A549 (cell line): ENCODE measurements at regions not wholly inside any gene's neighbourhood (a gene's known extent, or its start where the extent isn't known, plus 50 kb on each side); places are given as distances from the start of the nearest gene placed in this dataset.

Source experiments
- ATAC-seq, 2 experiments: fragments of 200-7000 bp in 1 of 2; fragments of >200 bp in 1 of 2; cut with Nextera tagmentation in 1 of 2; cut with Tn5 transposase in 1 of 2; 3 replicates each; pipeline versions ENCODE4 v1.8.0 to v1.9.1; 2018 to 2020; ENCODE audit warnings: mild to moderate bottlenecking in 1 of 2, moderate library complexity in 1 of 2
- CTCF ChIA-PET: fragments of 300-600 bp; sonication (Branson Sonifier 250); formaldehyde crosslinking; extraction: SDS; loops from one replicate; lab custom pipeline; 2021; ENCODE audit warnings: antibody characterized with exemption, inconsistent platforms; lab: Yijun Ruan, JAX
- POLR2A ChIA-PET: fragments of 350-600 bp; formaldehyde crosslinking; extraction: SDS; loops from one replicate; lab custom pipeline; 2021; ENCODE audit warnings: antibody characterized with exemption, inconsistent platforms; lab: Yijun Ruan, JAX
- DNase-seq, 2 experiments: peaks; one replicate each; pipeline versions ENCODE4 v3.0.0 to v3.0.0-alpha.2; 2011 to 2016; ENCODE audit warnings: low read depth in 1 of 2, low spot score in 1 of 2
- FAIRE-seq: peaks from 2 replicates; lab custom pipeline; 2011; peaks lifted over from hg19 to GRCh38; lab: Jason Lieb, UNC
- H3K27ac ChIP-seq, 2 experiments: fragments of >200 bp; sonication (Bioruptor Twin); formaldehyde crosslinking; 3 replicates each; pipeline ENCODE4 v1.5.1; 2016 to 2017
- H3K4me1 ChIP-seq: fragments of >200 bp; sonication (Bioruptor Twin); formaldehyde crosslinking; 3 replicates; pipeline ENCODE4 v1.6.1; 2016
- H3K4me2 ChIP-seq: fragments of >200 bp; sonication (Bioruptor Twin); formaldehyde crosslinking; 3 replicates; pipeline ENCODE4 v1.6.1; 2016
- H3K4me3 ChIP-seq: fragments of >200 bp; sonication (Bioruptor Twin); formaldehyde crosslinking; 3 replicates; pipeline ENCODE4 v1.5.1; 2016
- H3K9me3 ChIP-seq: fragments of >200 bp; sonication (Bioruptor Twin); formaldehyde crosslinking; 3 replicates; pipeline ENCODE4 v1.6.1; 2016
- BCL3 ChIP-seq: fragments of >200 bp; sonication (Bioruptor Twin); formaldehyde crosslinking; IDR thresholded peaks from 3 replicates; pipeline ENCODE4 v1.6.1; 2016
- BHLHE40 ChIP-seq: IDR thresholded peaks from 2 replicates; pipeline ENCODE4 v1.6.1; 2012; ENCODE audit warnings: low read depth, low read length, inconsistent platforms
- CHD2 ChIP-seq: fragments of 150-350 bp; IDR thresholded peaks from 2 replicates; pipeline ENCODE4 v1.6.1; 2014; ENCODE audit warnings: low read length; ENCODE audit not compliant: partially characterized antibody
- EHF ChIP-seq: fragments of 250-450 bp; sonication (Bioruptor Pico); IDR thresholded peaks from 2 replicates; pipeline ENCODE4 v1.5.0; 2020; ENCODE audit warnings: mild to moderate bottlenecking
- EP300 ChIP-seq, 2 experiments: fragments of >200 bp; sonication (Bioruptor Twin); formaldehyde crosslinking; IDR thresholded peaks; 2 replicates in 1 of 2; 3 replicates in 1 of 2; pipeline ENCODE4 v1.6.1; 2016 to 2017
- ESRRA ChIP-seq: fragments of 150-350 bp; IDR thresholded peaks from 2 replicates; pipeline ENCODE4 v1.6.1; 2014; ENCODE audit warnings: mild to moderate bottlenecking, low read length, borderline replicate concordance
- GATA3 ChIP-seq: IDR thresholded peaks from 2 replicates; pipeline ENCODE4 v1.6.1; 2012; ENCODE audit warnings: borderline replicate concordance
- HEYL ChIP-seq: fragments of 250-450 bp; sonication (Bioruptor Pico); IDR thresholded peaks from 2 replicates; pipeline ENCODE4 v1.8.0; 2021; ENCODE audit warnings: mild to moderate bottlenecking, moderate library complexity
- HOXB13 ChIP-seq: fragments of 250-450 bp; sonication (Bioruptor Pico); IDR thresholded peaks from 2 replicates; pipeline ENCODE4 v1.5.0; 2020; ENCODE audit warnings: low read depth, mild to moderate bottlenecking, moderate library complexity
- KDM1A ChIP-seq: fragments of 200-600 bp; sonication (generic); IDR thresholded peaks from 2 replicates; pipeline ENCODE4 v1.6.1; 2016; ENCODE audit warnings: low read depth, mild to moderate bottlenecking
- MAX ChIP-seq: IDR thresholded peaks from 2 replicates; pipeline ENCODE4 v1.6.1; 2012
- NFE2L2 ChIP-seq: fragments of 150-350 bp; conservative IDR thresholded peaks from 2 replicates; pipeline ENCODE4 v1.6.1; 2014; ENCODE audit warnings: low read length
- PBX3 ChIP-seq: IDR thresholded peaks from 2 replicates; pipeline ENCODE4 v1.6.1; 2012
- POLR2AphosphoS2 ChIP-seq: conservative IDR thresholded peaks from 2 replicates; pipeline ENCODE4 v1.6.1; 2012; ENCODE audit warnings: low read length, improper control_type of control experiment, inconsistent platforms
- RARB ChIP-seq: fragments of 250-450 bp; sonication (Bioruptor Pico); IDR thresholded peaks from 2 replicates; pipeline ENCODE4 v1.8.0; 2021; ENCODE audit warnings: mild to moderate bottlenecking, moderate library complexity
- RNF2 ChIP-seq: fragments of 200-600 bp; sonication (generic); IDR thresholded peaks from 2 replicates; pipeline ENCODE4 v1.6.1; 2016; ENCODE audit warnings: low read depth, mild to moderate bottlenecking, antibody characterized with exemption, moderate library complexity, borderline replicate concordance
- SMC3 ChIP-seq: fragments of >200 bp; sonication (Bioruptor Twin); formaldehyde crosslinking; IDR thresholded peaks from 3 replicates; pipeline ENCODE4 v1.6.1; 2018; ENCODE audit warnings: inconsistent platforms
- SREBF2 ChIP-seq: fragments of 450-650 bp; IDR thresholded peaks from 2 replicates; pipeline ENCODE4 v1.6.1; 2014; ENCODE audit warnings: mild to moderate bottlenecking, moderate library complexity
- TFCP2L1 ChIP-seq: fragments of 250-450 bp; sonication (Bioruptor Pico); IDR thresholded peaks from 2 replicates; pipeline ENCODE4 v1.5.0; 2021; ENCODE audit warnings: mild to moderate bottlenecking
- USF2 ChIP-seq: fragments of 450-650 bp; IDR thresholded peaks from 2 replicates; pipeline ENCODE4 v1.6.1; 2014; ENCODE audit warnings: antibody characterized with exemption
- ZNF302 ChIP-seq: fragments of 250-450 bp; sonication (Bioruptor Pico); IDR thresholded peaks from 2 replicates; pipeline ENCODE4 v1.9.0; 2021; ENCODE audit warnings: inconsistent platforms, mild to moderate bottlenecking, moderate library complexity
- ZSCAN20 ChIP-seq: fragments of 250-450 bp; sonication (Bioruptor Pico); IDR thresholded peaks from 2 replicates; pipeline ENCODE4 v1.8.0; 2022; ENCODE audit warnings: mild to moderate bottlenecking, moderate library complexity
- WGBS: methylation state at CpG from one replicate; pipeline ENCODE4 v1.1.6; 2017; ENCODE audit errors: missing lambda C conversion rate; 5-methylcytosine and 5-hydroxymethylcytosine counted together
- TF ChIP-seq, protein P1 (sequence below): fragments of 150-350 bp; IDR thresholded peaks from 2 replicates; pipeline ENCODE4 v1.6.1; 2014; ENCODE audit warnings: low read depth, mild to moderate bottlenecking, low read length
- TF ChIP-seq, protein P2 (sequence below): fragments of 200-600 bp; sonication (generic); IDR thresholded peaks from 2 replicates; pipeline ENCODE4 v1.6.1; 2016; ENCODE audit warnings: antibody characterized with exemption, mild to moderate bottlenecking, moderate library complexity

GRCh38 chr5:165138236-165138635, 1632.8 kb downstream of the MAT2B start (continued):
- TF ChIP-seq BCL3, result no peak
- no peak for TF ChIP-seq ESRRA
- TF ChIP-seq MAX, result no peak
- TF ChIP-seq HOXB13 (CRISPR knock-in tag), result no peak
- no peak for TF ChIP-seq PBX3
- TF ChIP-seq EP300 (IDR thresholded peaks at IDR 0.05), result no peak
- TF ChIP-seq KDM1A, result no peak

- ChIA-PET POLR2A (no interaction called here), CTCF (no interaction called here)
- no peak overlapping the region for H3K4me3 ChIP-seq
- no peak overlapping the region for H3K27ac ChIP-seq
- no peak for FAIRE-seq
- 21% methylated on average over 3 of the region's 3 CpGs for WGBS
- H3K4me2 ChIP-seq, result no peak overlapping the region
- H3K4me1 ChIP-seq, result no peaks in the 10 kb centered on the region
- TF ChIP-seq EHF (no peak), ZSCAN20 (CRISPR knock-in tag) (no peak), SREBF2 (no peak), POLR2AphosphoS2 (no peak), USF2 (no peak), EP300 (IDR thresholded peaks at IDR 0.05) (no peak), TFCP2L1 (no peak), GATA3 (no peak), ZNF302 (CRISPR knock-in tag) (no peak), NFE2L2 (no peak), CHD2 (no peak), HEYL (CRISPR knock-in tag) (no peak), SMC3 (no peak), BHLHE40 (no peak), HOXB13 (CRISPR knock-in tag) (no peak), RNF2 (no peak), KDM1A (no peak), RARB (CRISPR knock-in tag) (no peak)
- TF ChIP-seq, protein P1, sequence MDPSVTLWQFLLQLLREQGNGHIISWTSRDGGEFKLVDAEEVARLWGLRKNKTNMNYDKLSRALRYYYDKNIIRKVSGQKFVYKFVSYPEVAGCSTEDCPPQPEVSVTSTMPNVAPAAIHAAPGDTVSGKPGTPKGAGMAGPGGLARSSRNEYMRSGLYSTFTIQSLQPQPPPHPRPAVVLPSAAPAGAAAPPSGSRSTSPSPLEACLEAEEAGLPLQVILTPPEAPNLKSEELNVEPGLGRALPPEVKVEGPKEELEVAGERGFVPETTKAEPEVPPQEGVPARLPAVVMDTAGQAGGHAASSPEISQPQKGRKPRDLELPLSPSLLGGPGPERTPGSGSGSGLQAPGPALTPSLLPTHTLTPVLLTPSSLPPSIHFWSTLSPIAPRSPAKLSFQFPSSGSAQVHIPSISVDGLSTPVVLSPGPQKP, result no peak
- TF ChIP-seq, protein P2, sequence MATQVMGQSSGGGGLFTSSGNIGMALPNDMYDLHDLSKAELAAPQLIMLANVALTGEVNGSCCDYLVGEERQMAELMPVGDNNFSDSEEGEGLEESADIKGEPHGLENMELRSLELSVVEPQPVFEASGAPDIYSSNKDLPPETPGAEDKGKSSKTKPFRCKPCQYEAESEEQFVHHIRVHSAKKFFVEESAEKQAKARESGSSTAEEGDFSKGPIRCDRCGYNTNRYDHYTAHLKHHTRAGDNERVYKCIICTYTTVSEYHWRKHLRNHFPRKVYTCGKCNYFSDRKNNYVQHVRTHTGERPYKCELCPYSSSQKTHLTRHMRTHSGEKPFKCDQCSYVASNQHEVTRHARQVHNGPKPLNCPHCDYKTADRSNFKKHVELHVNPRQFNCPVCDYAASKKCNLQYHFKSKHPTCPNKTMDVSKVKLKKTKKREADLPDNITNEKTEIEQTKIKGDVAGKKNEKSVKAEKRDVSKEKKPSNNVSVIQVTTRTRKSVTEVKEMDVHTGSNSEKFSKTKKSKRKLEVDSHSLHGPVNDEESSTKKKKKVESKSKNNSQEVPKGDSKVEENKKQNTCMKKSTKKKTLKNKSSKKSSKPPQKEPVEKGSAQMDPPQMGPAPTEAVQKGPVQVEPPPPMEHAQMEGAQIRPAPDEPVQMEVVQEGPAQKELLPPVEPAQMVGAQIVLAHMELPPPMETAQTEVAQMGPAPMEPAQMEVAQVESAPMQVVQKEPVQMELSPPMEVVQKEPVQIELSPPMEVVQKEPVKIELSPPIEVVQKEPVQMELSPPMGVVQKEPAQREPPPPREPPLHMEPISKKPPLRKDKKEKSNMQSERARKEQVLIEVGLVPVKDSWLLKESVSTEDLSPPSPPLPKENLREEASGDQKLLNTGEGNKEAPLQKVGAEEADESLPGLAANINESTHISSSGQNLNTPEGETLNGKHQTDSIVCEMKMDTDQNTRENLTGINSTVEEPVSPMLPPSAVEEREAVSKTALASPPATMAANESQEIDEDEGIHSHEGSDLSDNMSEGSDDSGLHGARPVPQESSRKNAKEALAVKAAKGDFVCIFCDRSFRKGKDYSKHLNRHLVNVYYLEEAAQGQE, result no peak
- no peak for ATAC-seq
- no peak for DNase-seq
- no peaks in the 10 kb centered on the region for H3K9me3 ChIP-seq
These were observed 1633.8 kb downstream of the MAT2B start for GRCh38 chr5:165139262-165139661.
